ENCODE measurements at regions not wholly inside any gene's neighbourhood (a gene's known extent, or its start where the extent isn't known, plus 50 kb on each side); places are given as distances from the start of the nearest gene placed in this dataset.
A peak's percentile ranks its signal among the peaks of the same experiment; 100 is the strongest.

GRCh38 chr16:73560497-73560896, 512.6 kb upstream of the ZFHX3 start:
- H3K14ac ChIP-seq (ENCODE audit: insufficient read length), result no peak overlapping the region
- no peaks in the 10 kb centered on the region for H3K79me2 ChIP-seq (ENCODE audit: control insufficient read depth in 1 of 2, insufficient read depth in 2 of 2, low read length in 2 of 2)
- H2BK120ac ChIP-seq (replicated peaks; ENCODE audit: low read depth, low read length), result no peak overlapping the region
- no peak overlapping the region for H3K18ac ChIP-seq (ENCODE audit: extremely low read depth, low read length)
- ChIA-PET CTCF (ENCODE audit: partially characterized antibody) (no interaction called here), POLR2A (ENCODE audit: partially characterized antibody) (no interaction called here)
- H3K36me3 ChIP-seq (ENCODE audit: control insufficient read depth in 2 of 4, insufficient read depth in 4 of 4, low read length in 3 of 4), result no peaks in the 10 kb centered on the region
- H3K4ac ChIP-seq (replicated peaks; ENCODE audit: insufficient read length, low read depth, low read length), result no peak overlapping the region
- H3K4me1 ChIP-seq (replicated peaks in 1 of 4; ENCODE audit: control insufficient read depth in 3 of 4, insufficient read depth in 4 of 4, low read length in 3 of 4), result peaks cover 0 to 4% (median 0%) of the 10 kb centered on the region in 4 experiments; a peak in 1 of 7 replicates
- peak overlapping the region; percentile 71; the same call in 1 of the 2 replicates for H2AFZ ChIP-seq (ENCODE audit: low read length)
- H3K4me2 ChIP-seq (ENCODE audit: insufficient read depth in 1 of 2, low read depth in 2 of 2, low read length in 2 of 2), result no peak overlapping the region
- H3K27ac ChIP-seq (ENCODE audit: low read depth, low read length), result no peak overlapping the region
- no peak for FAIRE-seq
- H3K56ac ChIP-seq (replicated peaks; ENCODE audit: insufficient read length, low read depth, low read length), result no peak overlapping the region
- TF ChIP-seq ASH2L (IDR thresholded peaks at IDR 0.05; ENCODE audit: low read length) (no peak), RNF2 (IDR thresholded peaks at IDR 0.05; ENCODE audit: borderline replicate concordance, low read depth, low read length, missing control alignments, poor library complexity, severe bottlenecking) (no peak), JUN (IDR thresholded peaks at IDR 0.05; ENCODE audit: low read depth, low read length) (no peak), CTBP2 (IDR thresholded peaks at IDR 0.05; ENCODE audit: borderline replicate concordance, insufficient read depth, insufficient read length, low read length) (no peak), TEAD4 (IDR thresholded peaks at IDR 0.05; ENCODE audit: low read depth, low read length) (no peak), SUZ12 (IDR thresholded peaks at IDR 0.05; ENCODE audit: low read length) (no peak)
- TF ChIP-seq, protein P1, sequence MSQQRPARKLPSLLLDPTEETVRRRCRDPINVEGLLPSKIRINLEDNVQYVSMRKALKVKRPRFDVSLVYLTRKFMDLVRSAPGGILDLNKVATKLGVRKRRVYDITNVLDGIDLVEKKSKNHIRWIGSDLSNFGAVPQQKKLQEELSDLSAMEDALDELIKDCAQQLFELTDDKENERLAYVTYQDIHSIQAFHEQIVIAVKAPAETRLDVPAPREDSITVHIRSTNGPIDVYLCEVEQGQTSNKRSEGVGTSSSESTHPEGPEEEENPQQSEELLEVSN (IDR thresholded peaks at IDR 0.05), result no peak
- no peak overlapping the region for H3K9ac ChIP-seq (replicated peaks in 1 of 4; ENCODE audit: extremely low read depth in 1 of 4, low read depth in 3 of 4, low read length in 3 of 4)
- no peaks in the 10 kb centered on the region for H3K79me1 ChIP-seq (ENCODE audit: low read depth, low read length)
- no peak overlapping the region for H2BK20ac ChIP-seq (ENCODE audit: low read length)
- 88% methylated on average over 7 of the region's 7 CpGs; no CpG with 5 or more reads in 1 of the 2 experiments for WGBS, 2 experiments (ENCODE audit: extremely low coverage in 1 of 2, insufficient coverage in 1 of 2, insufficient read length in 1 of 2, insufficient replicate concordance in 2 of 2, low coverage in 1 of 2, low lambda C conversion rate in 2 of 2, missing lambda C conversion rate in 1 of 2)
- no peak overlapping the region for H2BK15ac ChIP-seq (ENCODE audit: low read length)
- no peaks in the 10 kb centered on the region for H3K9me3 ChIP-seq (ENCODE audit: insufficient read depth in 2 of 2, low read depth in 1 of 2, low read length in 1 of 2)
- no peaks in the 10 kb centered on the region for H4K20me1 ChIP-seq (replicated peaks in 1 of 2; ENCODE audit: control insufficient read depth in 1 of 2, insufficient read depth in 2 of 2, low read length in 2 of 2)
- no peaks in the 10 kb centered on the region for H3K23me2 ChIP-seq (ENCODE audit: low read depth, low read length)
- no peak overlapping the region for H2AK5ac ChIP-seq (ENCODE audit: low read depth, low read length)
- no peak overlapping the region for H3K23ac ChIP-seq (ENCODE audit: insufficient read length)
- H4K91ac ChIP-seq (replicated peaks; ENCODE audit: insufficient read length, low read length), result no peak overlapping the region
- no peak overlapping the region for H2BK5ac ChIP-seq (ENCODE audit: low read depth, low read length)
- no peak overlapping the region for H4K5ac ChIP-seq (ENCODE audit: insufficient read length, low read depth, low read length)
- H3K27me3 ChIP-seq (replicated peaks in 1 of 4; ENCODE audit: control insufficient read depth in 3 of 4, extremely low read depth in 1 of 4, insufficient read depth in 3 of 4, low read length in 3 of 4), result no peaks in the 10 kb centered on the region
- H4K8ac ChIP-seq (ENCODE audit: extremely low read depth, insufficient read depth, low read length), result no peak overlapping the region
- no peak for DNase-seq (ENCODE audit: low read depth in 1 of 2, low spot score in 2 of 2)
- H2BK12ac ChIP-seq (ENCODE audit: low read depth, low read length), result no peak overlapping the region
- no peak overlapping the region for H3K4me3 ChIP-seq (ENCODE audit: extremely low read depth in 1 of 4, insufficient read depth in 2 of 4, low read depth in 3 of 4, low read length in 4 of 4)

Measured in H1 (cell line).